Fibroblast of pulmonary artery (primary cell): ENCODE measurements at regions not wholly inside any gene's neighbourhood (a gene's known extent, or its start where the extent isn't known, plus 50 kb on each side); places are given as distances from the start of the nearest gene placed in this dataset.

Experiments used
- DNase-seq: peaks from one replicate; pipeline ENCODE4 v3.0.0-alpha.2; 2010; ENCODE audit warnings: low read depth
- H3K4me3 ChIP-seq: replicated peaks from 2 replicates; pipeline ENCODE4 v1.5.1; 2011; ENCODE audit warnings: low read depth, mild to moderate bottlenecking, control low read depth, low read length, moderate library complexity
- CTCF ChIP-seq: IDR thresholded peaks from 2 replicates; pipeline ENCODE4 v1.5.1; 2011; ENCODE audit warnings: mild to moderate bottlenecking, control low read depth, low read length, inconsistent platforms; ENCODE audit errors: missing control alignments

GRCh38 chr12:91874086-91874865 is 271.4 kb downstream of the BTG1 start:
- TF ChIP-seq CTCF = no peak
- H3K4me3 ChIP-seq = no peak overlapping the region
- DNase-seq = no peak

GRCh38 chr12:91871751-91872150 is 273.9 kb downstream of the BTG1 start:
- TF ChIP-seq CTCF = no peak
- no peak overlapping the region for H3K4me3 ChIP-seq
- DNase-seq = no peak

GRCh38 chr12:91870872-91871707 is 274.6 kb downstream of the BTG1 start:
- TF ChIP-seq CTCF = no peak
- no peak for DNase-seq
- no peak overlapping the region for H3K4me3 ChIP-seq

GRCh38 chr12:91868054-91868453 is 277.6 kb downstream of the BTG1 start:
- no peak overlapping the region for H3K4me3 ChIP-seq
- no peak for TF ChIP-seq CTCF
- no peak for DNase-seq

- no peak for DNase-seq
- TF ChIP-seq CTCF = no peak
- H3K4me3 ChIP-seq = no peak overlapping the region
Measured at GRCh38 chr12:91866566-91866965, 279.1 kb downstream of the BTG1 start.

GRCh38 chr12:91863702-91864101 is 281.9 kb downstream of the BTG1 start:
- no peak overlapping the region for H3K4me3 ChIP-seq
- no peak for TF ChIP-seq CTCF
- DNase-seq = no peak
